ENCODE measurements at regions not wholly inside any gene's neighbourhood (a gene's known extent, or its start where the extent isn't known, plus 50 kb on each side); places are given as distances from the start of the nearest gene placed in this dataset.

DNA sequence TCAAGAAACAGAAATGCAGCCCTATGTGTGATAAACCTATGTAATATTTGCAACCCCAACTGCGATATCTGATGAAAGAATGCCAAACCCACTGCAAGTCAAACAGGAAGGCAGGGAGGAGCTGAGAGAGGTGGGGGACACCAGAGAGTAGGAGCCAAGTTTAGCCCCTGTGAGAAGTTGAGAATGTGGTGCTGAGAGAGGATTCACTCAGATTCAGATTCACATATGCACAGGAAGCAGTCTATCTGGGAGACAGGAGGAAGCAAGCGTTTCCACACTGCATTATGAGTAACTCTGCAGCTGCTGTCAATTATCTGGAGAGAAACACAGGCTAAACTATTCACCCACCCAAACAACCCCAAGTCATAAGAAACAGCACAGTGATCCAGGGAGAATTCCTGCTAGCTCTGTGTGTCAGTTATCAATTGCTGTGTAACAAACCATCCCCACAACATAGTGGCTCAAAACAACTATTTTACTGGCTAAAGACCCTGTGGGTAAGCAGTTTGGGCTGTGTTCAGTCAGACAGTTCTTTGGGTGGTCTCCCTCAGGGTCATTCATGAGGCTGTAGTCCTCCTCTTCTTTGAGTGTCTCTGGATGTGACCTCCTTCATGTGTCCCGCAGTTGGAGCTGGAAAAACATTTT, 161.9 kb upstream of the RAI14 start:
- Histone ChIP-seq H3K27ac (no peak overlapping the region), H3K27me3 (ENCODE audit: low read depth) (no peaks in the 10 kb centered on the region), H3K9me3 (no peaks in the 10 kb centered on the region), H3K36me3 (no peaks in the 10 kb centered on the region), H3K4me3 (no peak overlapping the region), H3K4me1 (peaks cover 28% of the 10 kb centered on the region)
- intact Hi-C loops (cut with DNase I), result no loop called here
- DNase-seq (no peak), ATAC-seq (no peak)
- TF ChIP-seq, protein P1, sequence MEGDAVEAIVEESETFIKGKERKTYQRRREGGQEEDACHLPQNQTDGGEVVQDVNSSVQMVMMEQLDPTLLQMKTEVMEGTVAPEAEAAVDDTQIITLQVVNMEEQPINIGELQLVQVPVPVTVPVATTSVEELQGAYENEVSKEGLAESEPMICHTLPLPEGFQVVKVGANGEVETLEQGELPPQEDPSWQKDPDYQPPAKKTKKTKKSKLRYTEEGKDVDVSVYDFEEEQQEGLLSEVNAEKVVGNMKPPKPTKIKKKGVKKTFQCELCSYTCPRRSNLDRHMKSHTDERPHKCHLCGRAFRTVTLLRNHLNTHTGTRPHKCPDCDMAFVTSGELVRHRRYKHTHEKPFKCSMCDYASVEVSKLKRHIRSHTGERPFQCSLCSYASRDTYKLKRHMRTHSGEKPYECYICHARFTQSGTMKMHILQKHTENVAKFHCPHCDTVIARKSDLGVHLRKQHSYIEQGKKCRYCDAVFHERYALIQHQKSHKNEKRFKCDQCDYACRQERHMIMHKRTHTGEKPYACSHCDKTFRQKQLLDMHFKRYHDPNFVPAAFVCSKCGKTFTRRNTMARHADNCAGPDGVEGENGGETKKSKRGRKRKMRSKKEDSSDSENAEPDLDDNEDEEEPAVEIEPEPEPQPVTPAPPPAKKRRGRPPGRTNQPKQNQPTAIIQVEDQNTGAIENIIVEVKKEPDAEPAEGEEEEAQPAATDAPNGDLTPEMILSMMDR (IDR thresholded peaks at IDR 0.05), result no peak

DNA sequence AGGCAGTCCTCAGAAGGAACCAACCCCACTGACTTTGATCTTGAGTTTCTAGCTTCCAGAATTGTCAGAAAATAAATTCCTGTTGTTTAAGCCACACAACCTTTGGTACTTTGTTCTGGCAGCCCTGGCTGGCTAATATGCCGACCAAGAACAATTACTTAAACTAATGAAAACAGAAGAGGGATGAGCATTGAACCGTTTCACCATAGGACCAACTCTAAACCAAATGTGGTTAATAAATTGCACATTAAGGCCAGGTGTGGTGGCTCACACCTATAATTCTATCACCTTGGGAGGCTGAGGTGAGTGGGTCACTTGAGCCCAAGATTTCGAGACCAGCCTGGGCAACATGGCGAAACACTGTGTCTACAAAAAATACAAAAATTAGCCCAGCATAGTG, 160.9 kb upstream of the RAI14 start:
- no peaks in the 10 kb centered on the region for H3K36me3 ChIP-seq
- H3K4me3 ChIP-seq, result no peak overlapping the region
- DNase-seq (no peak), ATAC-seq (no peak)
- intact Hi-C loops (cut with DNase I), result no loop called here
- TF ChIP-seq, protein P1 (IDR thresholded peaks at IDR 0.05), result no peak
- no peak overlapping the region for H3K27ac ChIP-seq
- H3K9me3 ChIP-seq, result no peaks in the 10 kb centered on the region
- H3K4me1 ChIP-seq, result peaks cover 36% of the 10 kb centered on the region
- no peaks in the 10 kb centered on the region for H3K27me3 ChIP-seq (ENCODE audit: low read depth)

DNA sequence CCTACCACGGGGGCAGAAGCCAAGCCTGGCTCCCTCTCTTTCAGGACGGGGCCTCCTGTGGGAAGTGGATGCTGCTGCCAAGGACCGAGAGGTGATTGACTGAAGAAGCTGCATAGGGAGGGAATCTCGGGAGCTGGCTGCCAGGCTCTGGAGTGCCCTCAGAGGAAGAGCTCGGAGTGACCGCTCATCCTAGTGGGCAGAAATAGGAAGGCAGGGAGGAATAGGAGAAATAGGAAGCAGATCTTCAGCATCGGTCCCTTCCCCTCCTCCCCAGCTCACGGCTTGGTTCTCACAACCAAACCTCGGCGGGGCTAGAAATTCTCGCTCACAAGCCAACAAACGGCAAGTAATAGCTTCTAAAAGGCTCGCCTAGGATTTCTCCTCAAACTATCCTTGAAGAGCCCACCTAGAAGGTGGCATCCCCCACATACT, 159.9 kb upstream of the RAI14 start:
- H3K4me1 ChIP-seq, result peaks cover 38% of the 10 kb centered on the region
- intact Hi-C loops (cut with DNase I), result no loop called here

DNA sequence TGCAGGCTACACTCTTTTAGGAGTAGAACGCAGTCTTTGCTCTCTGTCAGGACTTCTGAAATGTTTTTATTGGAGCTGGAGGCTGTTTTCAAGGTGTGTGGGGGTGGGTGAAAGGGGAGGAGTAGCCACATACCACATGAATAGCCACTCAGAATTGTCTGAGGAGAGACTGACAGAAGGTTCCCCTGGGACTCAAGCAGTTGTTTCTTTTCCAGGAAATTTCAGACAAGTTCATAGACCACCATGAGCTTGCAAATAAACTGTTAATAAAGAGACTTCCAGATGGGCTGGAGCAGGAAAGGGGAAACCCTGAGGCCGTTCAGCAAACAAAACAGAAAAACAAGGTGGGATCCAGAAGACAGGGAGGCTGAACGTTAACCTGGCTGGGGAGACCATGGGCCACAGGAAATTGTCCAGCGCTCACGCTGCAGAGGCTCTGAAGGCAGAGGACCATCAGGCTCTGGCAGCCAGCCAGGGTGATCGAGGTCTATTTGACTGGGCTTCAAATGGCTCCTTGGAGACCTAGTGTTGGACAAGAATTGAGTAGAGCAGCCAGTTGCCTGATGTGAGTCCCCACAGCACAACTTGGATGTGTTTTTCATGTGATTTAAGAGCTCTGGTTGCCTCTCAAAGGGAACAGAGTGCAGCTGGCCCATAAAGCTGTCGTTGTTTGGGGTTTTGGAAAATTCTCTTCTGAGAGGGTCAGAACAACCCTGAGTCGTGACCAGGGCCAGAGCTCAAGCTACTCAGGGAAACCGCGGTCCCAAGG, 159.2 kb upstream of the RAI14 start:
- intact Hi-C loops (cut with DNase I), result no loop called here
- DNase-seq (no peak), ATAC-seq (no peak)
- Histone ChIP-seq H3K27me3 (ENCODE audit: low read depth) (no peaks in the 10 kb centered on the region), H3K4me3 (no peak overlapping the region), H3K9me3 (no peaks in the 10 kb centered on the region), H3K27ac (no peak overlapping the region), H3K36me3 (no peaks in the 10 kb centered on the region), H3K4me1 (peaks cover 38% of the 10 kb centered on the region)
- TF ChIP-seq, protein P1 (IDR thresholded peaks at IDR 0.05), result no peak

More for the DNA sequence above, 159.9 kb upstream of the RAI14 start:
- no peaks in the 10 kb centered on the region for H3K27me3 ChIP-seq (ENCODE audit: low read depth)
- H3K27ac ChIP-seq, result no peak overlapping the region
- TF ChIP-seq, protein P1 (IDR thresholded peaks at IDR 0.05), result no peak
- DNase-seq (no peak), ATAC-seq (no peak)
- H3K9me3 ChIP-seq, result no peaks in the 10 kb centered on the region
- H3K36me3 ChIP-seq, result no peaks in the 10 kb centered on the region
- H3K4me3 ChIP-seq, result no peak overlapping the region

DNA sequence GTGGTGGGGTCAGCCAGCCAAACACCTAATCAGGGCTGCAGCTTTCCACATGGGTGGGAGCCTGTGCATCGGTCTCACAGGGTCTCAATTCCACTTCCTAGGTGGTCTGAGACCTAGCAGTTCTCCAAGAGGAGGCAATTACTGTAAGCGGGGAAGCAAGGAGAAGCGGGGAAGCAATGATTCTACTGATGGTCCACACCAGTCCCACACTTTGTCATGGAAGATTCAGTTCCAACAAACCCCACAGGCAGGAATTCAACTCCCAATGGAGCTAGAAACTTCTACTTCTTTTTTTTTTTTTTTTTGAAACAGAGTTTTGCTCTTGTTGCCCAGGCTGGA, 158.7 kb upstream of the RAI14 start:
- Histone ChIP-seq H3K4me3 (no peak overlapping the region), H3K36me3 (no peaks in the 10 kb centered on the region), H3K4me1 (peaks cover 38% of the 10 kb centered on the region), H3K9me3 (no peaks in the 10 kb centered on the region), H3K27me3 (ENCODE audit: low read depth) (no peaks in the 10 kb centered on the region), H3K27ac (no peak overlapping the region)
- DNase-seq (no peak), ATAC-seq (no peak)
- intact Hi-C loops (cut with DNase I), result no loop called here
- TF ChIP-seq, protein P1 (IDR thresholded peaks at IDR 0.05), result no peak
